SK-N-SH treated with all-trans-retinoic acid at 6 μM for 48 hours (cell line): ENCODE measurements at regions not wholly inside any gene's neighbourhood (a gene's known extent, or its start where the extent isn't known, plus 50 kb on each side); places are given as distances from the start of the nearest gene placed in this dataset.

Experiments used
- ARNTL ChIP-seq: fragments of 450-650 bp; formaldehyde crosslinking; IDR thresholded peaks from 2 replicates; pipeline ENCODE4 v1.5.0; 2020; ENCODE audit warnings: low read depth, mild to moderate bottlenecking, moderate library complexity, borderline replicate concordance
- ESRRG ChIP-seq: fragments of 250-450 bp; sonication (Bioruptor Pico); IDR thresholded peaks from 2 replicates; pipeline ENCODE4 v1.6.1; 2021; ENCODE audit warnings: mild to moderate bottlenecking
- ISL1 ChIP-seq: fragments of 250-450 bp; sonication (Bioruptor Pico); IDR thresholded peaks from 2 replicates; pipeline ENCODE4 v2.1.2; 2022; ENCODE audit warnings: mild to moderate bottlenecking, moderate library complexity
- PATZ1 ChIP-seq: fragments of 250-450 bp; sonication (Bioruptor Pico); IDR thresholded peaks from 2 replicates; pipeline ENCODE4 v1.8.0; 2020; ENCODE audit warnings: mild to moderate bottlenecking, moderate library complexity, borderline replicate concordance
- POU6F1 ChIP-seq: fragments of 250-450 bp; sonication (Bioruptor Pico); IDR thresholded peaks from 2 replicates; pipeline ENCODE4 v1.8.0; 2021; ENCODE audit warnings: low read depth, mild to moderate bottlenecking, moderate library complexity, borderline replicate concordance
- SNAI2 ChIP-seq: fragments of 250-450 bp; sonication (Bioruptor Pico); IDR thresholded peaks from 2 replicates; pipeline ENCODE4 v1.5.0; 2020; ENCODE audit warnings: mild to moderate bottlenecking, moderate library complexity
- TSHZ2 ChIP-seq: fragments of 250-450 bp; sonication (Bioruptor Pico); IDR thresholded peaks from 2 replicates; pipeline ENCODE4 v1.5.0; 2020; ENCODE audit warnings: mild to moderate bottlenecking, moderate library complexity
- ZFP3 ChIP-seq: fragments of 250-450 bp; sonication (Bioruptor Pico); IDR thresholded peaks from 2 replicates; pipeline ENCODE4 v1.5.0; 2020; ENCODE audit warnings: mild to moderate bottlenecking, moderate library complexity
- ZNF70 ChIP-seq: fragments of 450-650 bp; formaldehyde crosslinking; IDR thresholded peaks from 2 replicates; pipeline ENCODE4 v1.5.0; 2020; ENCODE audit warnings: mild to moderate bottlenecking, moderate library complexity

- TF ChIP-seq ZNF70 (CRISPR knock-in tag) (no peak), ISL1 (CRISPR knock-in tag) (no peak), ZFP3 (CRISPR knock-in tag) (no peak), TSHZ2 (CRISPR knock-in tag) (no peak), ARNTL (CRISPR knock-in tag) (no peak), SNAI2 (CRISPR knock-in tag) (no peak), PATZ1 (CRISPR knock-in tag) (no peak), ESRRG (CRISPR knock-in tag) (no peak), POU6F1 (no peak)
Measured at GRCh38 chr10:117900280-117900679, 146.5 kb downstream of the RAB11FIP2 start.
